IMR-90 (cell line): ENCODE measurements at regions not wholly inside any gene's neighbourhood (a gene's known extent, or its start where the extent isn't known, plus 50 kb on each side); places are given as distances from the start of the nearest gene placed in this dataset.

Experiments
- BHLHE40 ChIP-seq: fragments of 150-350 bp; IDR thresholded peaks from 2 replicates; pipeline ENCODE4 v1.6.1; 2016; ENCODE audit warnings: mild to moderate bottlenecking, low read depth, low read length
- CEBPB ChIP-seq: IDR thresholded peaks from 2 replicates; pipeline ENCODE4 v1.6.1; 2012; ENCODE audit warnings: low read depth, low read length, improper control_type of control experiment
- CHD1 ChIP-seq: IDR thresholded peaks from 2 replicates; pipeline ENCODE4 v1.6.1; 2012; ENCODE audit warnings: low read depth, low read length, improper control_type of control experiment
- ELK1 ChIP-seq: fragments of 150-350 bp; IDR thresholded peaks from 2 replicates; pipeline ENCODE4 v1.6.1; 2016; ENCODE audit warnings: low read depth, mild to moderate bottlenecking, low read length, moderate library complexity, borderline replicate concordance
- FOS ChIP-seq: fragments of 150-350 bp; IDR thresholded peaks from 2 replicates; pipeline ENCODE4 v1.6.1; 2016; ENCODE audit warnings: low read depth, low read length
- MAFK ChIP-seq: IDR thresholded peaks from 2 replicates; pipeline ENCODE4 v1.6.1; 2012; ENCODE audit warnings: low read depth, low read length, improper control_type of control experiment
- MXI1 ChIP-seq: IDR thresholded peaks from 2 replicates; pipeline ENCODE4 v1.6.1; 2012; ENCODE audit warnings: low read depth, mild to moderate bottlenecking, low read length, moderate library complexity, borderline replicate concordance
- POLR2A ChIP-seq: IDR thresholded peaks from 2 replicates; pipeline ENCODE4 v1.6.1; 2012; ENCODE audit warnings: mild to moderate bottlenecking, low read depth, low read length
- RAD21 ChIP-seq: IDR thresholded peaks from 2 replicates; pipeline ENCODE4 v1.6.1; 2012; ENCODE audit warnings: low read length, improper control_type of control experiment
- RCOR1 ChIP-seq: IDR thresholded peaks from 2 replicates; pipeline ENCODE4 v1.6.1; 2012; ENCODE audit warnings: mild to moderate bottlenecking, low read length, improper control_type of control experiment; ENCODE audit not compliant: insufficient replicate concordance
- USF2 ChIP-seq: fragments of 150-350 bp; IDR thresholded peaks from 2 replicates; pipeline ENCODE4 v1.6.1; 2017; ENCODE audit warnings: mild to moderate bottlenecking, antibody characterized with exemption, low read length, low read depth
- TF ChIP-seq, protein P1 (sequence below): conservative IDR thresholded peaks from 2 replicates; pipeline ENCODE4 v1.5.1; 2012; ENCODE audit warnings: mild to moderate bottlenecking, low read depth, low read length, improper control_type of control experiment

DNA sequence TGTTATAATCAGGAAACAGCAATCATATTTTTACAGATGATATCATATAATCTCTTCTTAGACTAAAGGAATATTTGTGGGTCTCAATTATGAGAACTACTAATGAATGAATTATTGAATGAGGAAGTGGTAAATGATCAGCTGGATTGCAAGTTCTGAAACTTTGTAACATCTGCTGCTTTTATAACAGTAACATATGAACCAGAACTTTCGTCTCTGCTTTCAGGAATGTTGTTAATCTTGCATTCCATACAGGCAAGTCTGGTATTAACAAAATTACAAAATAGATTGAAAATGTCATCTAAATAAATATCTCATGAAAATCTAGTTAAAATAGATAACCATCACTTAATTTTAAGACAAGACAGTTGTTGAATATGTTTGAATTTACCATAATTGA lies 110.5 kb upstream of the COL11A1 start:
- TF ChIP-seq, protein P1, sequence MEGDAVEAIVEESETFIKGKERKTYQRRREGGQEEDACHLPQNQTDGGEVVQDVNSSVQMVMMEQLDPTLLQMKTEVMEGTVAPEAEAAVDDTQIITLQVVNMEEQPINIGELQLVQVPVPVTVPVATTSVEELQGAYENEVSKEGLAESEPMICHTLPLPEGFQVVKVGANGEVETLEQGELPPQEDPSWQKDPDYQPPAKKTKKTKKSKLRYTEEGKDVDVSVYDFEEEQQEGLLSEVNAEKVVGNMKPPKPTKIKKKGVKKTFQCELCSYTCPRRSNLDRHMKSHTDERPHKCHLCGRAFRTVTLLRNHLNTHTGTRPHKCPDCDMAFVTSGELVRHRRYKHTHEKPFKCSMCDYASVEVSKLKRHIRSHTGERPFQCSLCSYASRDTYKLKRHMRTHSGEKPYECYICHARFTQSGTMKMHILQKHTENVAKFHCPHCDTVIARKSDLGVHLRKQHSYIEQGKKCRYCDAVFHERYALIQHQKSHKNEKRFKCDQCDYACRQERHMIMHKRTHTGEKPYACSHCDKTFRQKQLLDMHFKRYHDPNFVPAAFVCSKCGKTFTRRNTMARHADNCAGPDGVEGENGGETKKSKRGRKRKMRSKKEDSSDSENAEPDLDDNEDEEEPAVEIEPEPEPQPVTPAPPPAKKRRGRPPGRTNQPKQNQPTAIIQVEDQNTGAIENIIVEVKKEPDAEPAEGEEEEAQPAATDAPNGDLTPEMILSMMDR = no peak
- TF ChIP-seq ELK1 = no peak
- no peak for TF ChIP-seq USF2
- no peak for TF ChIP-seq POLR2A
- TF ChIP-seq MXI1 = no peak
- no peak for TF ChIP-seq BHLHE40
- no peak for TF ChIP-seq CEBPB
- TF ChIP-seq MAFK = no peak
- no peak for TF ChIP-seq RCOR1
- no peak for TF ChIP-seq CHD1
- no peak for TF ChIP-seq FOS
- no peak for TF ChIP-seq RAD21
